ENCODE measurements at regions not wholly inside any gene's neighbourhood (a gene's known extent, or its start where the extent isn't known, plus 50 kb on each side); places are given as distances from the start of the nearest gene placed in this dataset.

DNA sequence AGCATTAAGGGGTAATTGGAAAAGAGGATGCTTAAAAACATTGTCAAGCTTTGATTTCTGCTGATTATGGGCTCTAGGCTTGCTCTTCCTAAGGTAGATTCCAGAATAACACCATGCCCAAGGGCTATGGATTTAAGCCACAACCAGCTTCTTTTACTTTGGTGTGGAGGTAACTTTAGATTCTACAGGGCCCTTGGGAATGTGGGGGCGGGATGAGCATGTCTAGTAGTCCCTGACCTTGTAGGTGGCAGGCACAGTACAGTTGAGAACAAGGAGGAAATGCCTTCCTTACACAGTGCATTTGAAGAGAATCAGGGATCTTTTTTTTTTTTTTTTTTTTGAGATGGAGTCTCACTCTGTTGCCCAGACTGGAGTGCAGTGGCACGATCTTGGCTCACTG, 364.2 kb downstream of the NYAP2 start:
- TF ChIP-seq POLR2AphosphoS5 (IDR thresholded peaks at IDR 0.05) (no peak), POLR2A (IDR thresholded peaks at IDR 0.05) (no peak)
- TF ChIP-seq, protein P1, sequence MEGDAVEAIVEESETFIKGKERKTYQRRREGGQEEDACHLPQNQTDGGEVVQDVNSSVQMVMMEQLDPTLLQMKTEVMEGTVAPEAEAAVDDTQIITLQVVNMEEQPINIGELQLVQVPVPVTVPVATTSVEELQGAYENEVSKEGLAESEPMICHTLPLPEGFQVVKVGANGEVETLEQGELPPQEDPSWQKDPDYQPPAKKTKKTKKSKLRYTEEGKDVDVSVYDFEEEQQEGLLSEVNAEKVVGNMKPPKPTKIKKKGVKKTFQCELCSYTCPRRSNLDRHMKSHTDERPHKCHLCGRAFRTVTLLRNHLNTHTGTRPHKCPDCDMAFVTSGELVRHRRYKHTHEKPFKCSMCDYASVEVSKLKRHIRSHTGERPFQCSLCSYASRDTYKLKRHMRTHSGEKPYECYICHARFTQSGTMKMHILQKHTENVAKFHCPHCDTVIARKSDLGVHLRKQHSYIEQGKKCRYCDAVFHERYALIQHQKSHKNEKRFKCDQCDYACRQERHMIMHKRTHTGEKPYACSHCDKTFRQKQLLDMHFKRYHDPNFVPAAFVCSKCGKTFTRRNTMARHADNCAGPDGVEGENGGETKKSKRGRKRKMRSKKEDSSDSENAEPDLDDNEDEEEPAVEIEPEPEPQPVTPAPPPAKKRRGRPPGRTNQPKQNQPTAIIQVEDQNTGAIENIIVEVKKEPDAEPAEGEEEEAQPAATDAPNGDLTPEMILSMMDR (IDR thresholded peaks at IDR 0.05) = no peak
